AG04449 (cell line): ENCODE measurements at regions not wholly inside any gene's neighbourhood (a gene's known extent, or its start where the extent isn't known, plus 50 kb on each side); places are given as distances from the start of the nearest gene placed in this dataset.

Experiments used
- CTCF ChIA-PET: fragments of 350-600 bp; formaldehyde crosslinking; extraction: SDS; loops from one replicate; lab custom pipeline; 2021; ENCODE audit warnings: antibody characterized with exemption; lab: Yijun Ruan, JAX
- POLR2A ChIA-PET: fragments of 400-600, 350-600 bp; formaldehyde crosslinking; extraction: SDS; loops from one replicate; lab custom pipeline; 2020; ENCODE audit warnings: antibody characterized with exemption, inconsistent platforms; lab: Yijun Ruan, JAX
- DNase-seq: peaks from one replicate; pipeline ENCODE4 v3.0.0-alpha.2; 2010; ENCODE audit warnings: low read depth, low spot score
- H3K4me3 ChIP-seq: 2 replicates; pipeline ENCODE4 v1.5.1; 2011; ENCODE audit warnings: low read depth, mild to moderate bottlenecking, control low read depth, low read length
- TF ChIP-seq, protein P1 (sequence below): IDR thresholded peaks from one replicate; pipeline ENCODE4 v1.5.1; 2011; ENCODE audit warnings: mild to moderate bottlenecking, moderate library complexity, low read length, control low read depth, inconsistent platforms; ENCODE audit not compliant: insufficient read depth; ENCODE audit errors: missing control alignments

GRCh38 chr20:7193681-7194080 is 426.2 kb downstream of the BMP2 start:
- POLR2A ChIA-PET = no interaction called here
- no peak for DNase-seq
- TF ChIP-seq, protein P1, sequence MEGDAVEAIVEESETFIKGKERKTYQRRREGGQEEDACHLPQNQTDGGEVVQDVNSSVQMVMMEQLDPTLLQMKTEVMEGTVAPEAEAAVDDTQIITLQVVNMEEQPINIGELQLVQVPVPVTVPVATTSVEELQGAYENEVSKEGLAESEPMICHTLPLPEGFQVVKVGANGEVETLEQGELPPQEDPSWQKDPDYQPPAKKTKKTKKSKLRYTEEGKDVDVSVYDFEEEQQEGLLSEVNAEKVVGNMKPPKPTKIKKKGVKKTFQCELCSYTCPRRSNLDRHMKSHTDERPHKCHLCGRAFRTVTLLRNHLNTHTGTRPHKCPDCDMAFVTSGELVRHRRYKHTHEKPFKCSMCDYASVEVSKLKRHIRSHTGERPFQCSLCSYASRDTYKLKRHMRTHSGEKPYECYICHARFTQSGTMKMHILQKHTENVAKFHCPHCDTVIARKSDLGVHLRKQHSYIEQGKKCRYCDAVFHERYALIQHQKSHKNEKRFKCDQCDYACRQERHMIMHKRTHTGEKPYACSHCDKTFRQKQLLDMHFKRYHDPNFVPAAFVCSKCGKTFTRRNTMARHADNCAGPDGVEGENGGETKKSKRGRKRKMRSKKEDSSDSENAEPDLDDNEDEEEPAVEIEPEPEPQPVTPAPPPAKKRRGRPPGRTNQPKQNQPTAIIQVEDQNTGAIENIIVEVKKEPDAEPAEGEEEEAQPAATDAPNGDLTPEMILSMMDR = no peak
- H3K4me3 ChIP-seq = no peak overlapping the region
- CTCF ChIA-PET = no interaction called here

DNA sequence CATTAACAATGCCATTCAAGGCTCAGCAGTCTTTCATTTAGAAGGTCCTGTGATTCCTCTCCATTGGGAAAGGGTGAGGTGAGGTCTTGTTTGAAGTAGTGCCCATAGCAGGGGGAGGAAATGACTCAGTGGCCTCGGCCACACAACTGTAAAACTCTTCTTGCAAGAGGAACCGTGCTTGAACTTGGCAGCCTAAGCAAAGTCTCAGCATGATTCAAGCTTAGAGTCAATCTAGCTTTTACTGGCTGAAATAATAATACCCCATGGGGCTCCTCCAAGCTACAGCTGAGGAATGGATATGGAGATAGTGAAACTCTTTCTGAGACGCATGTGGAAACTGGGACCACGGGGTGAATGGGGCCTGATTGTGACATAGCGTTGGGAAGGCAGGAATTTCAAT is 428.2 kb downstream of the BMP2 start:
- H3K4me3 ChIP-seq = no peak overlapping the region
- ChIA-PET CTCF (no interaction called here), POLR2A (no interaction called here)
- TF ChIP-seq, protein P1 = no peak
- no peak for DNase-seq

DNA sequence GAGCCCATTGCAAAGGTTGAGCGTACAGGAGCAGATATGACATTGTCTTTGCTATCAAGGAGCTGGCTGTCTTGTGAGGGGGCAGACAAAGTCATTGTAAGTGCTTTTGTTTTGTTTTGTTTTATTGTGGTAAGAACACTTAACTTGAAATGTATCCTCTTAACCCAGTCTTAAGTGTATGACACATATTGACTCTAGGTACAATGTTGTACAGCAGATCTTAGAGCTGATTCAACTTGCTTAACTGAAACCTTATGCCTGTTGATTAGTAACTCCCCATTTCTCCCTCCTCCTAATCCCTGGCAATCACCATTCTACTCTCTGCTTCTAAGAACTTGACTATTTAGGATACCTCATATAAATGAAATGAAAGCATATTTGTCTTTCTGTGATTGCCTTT is 429.0 kb downstream of the BMP2 start:
- H3K4me3 ChIP-seq = no peak overlapping the region
- no peak for DNase-seq
- CTCF ChIA-PET = no interaction called here
- TF ChIP-seq, protein P1 = no peak
- POLR2A ChIA-PET = no interaction called here

GRCh38 chr20:7199861-7200260 is 432.4 kb downstream of the BMP2 start:
- ChIA-PET CTCF (no interaction called here), POLR2A (no interaction called here)
- DNase-seq = no peak
- TF ChIP-seq, protein P1 = no peak
- no peak overlapping the region for H3K4me3 ChIP-seq

GRCh38 chr20:7207186-7207798 is 439.8 kb downstream of the BMP2 start:
- DNase-seq = no peak
- POLR2A ChIA-PET = no interaction called here
- no peak overlapping the region for H3K4me3 ChIP-seq
- TF ChIP-seq, protein P1 = no peak
- CTCF ChIA-PET = no interaction called here

DNA sequence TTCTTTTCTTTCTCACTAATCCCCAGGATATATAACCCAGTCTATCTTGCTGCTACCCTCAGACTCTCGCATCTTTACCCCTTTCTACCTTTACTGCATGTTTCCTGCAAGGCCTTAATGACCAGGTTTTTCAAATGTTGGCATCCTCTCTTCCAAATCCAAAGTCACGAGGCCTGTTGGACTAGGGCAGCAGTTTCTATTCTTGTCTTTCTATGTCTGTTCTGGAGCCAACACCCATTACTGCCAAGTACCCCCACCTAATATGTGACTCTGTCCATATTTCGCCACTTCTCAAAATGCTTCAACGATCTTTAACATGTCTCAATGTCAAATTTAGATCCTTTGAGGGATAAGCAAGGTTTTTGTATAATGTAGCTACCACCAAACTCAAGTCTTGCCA is 443.4 kb downstream of the BMP2 start:
- no peak overlapping the region for H3K4me3 ChIP-seq
- DNase-seq = no peak
- TF ChIP-seq, protein P1 = no peak
- ChIA-PET POLR2A (no interaction called here), CTCF (no interaction called here)
